Common myeloid progenitor, CD34-positive (primary cell): ENCODE measurements at regions not wholly inside any gene's neighbourhood (a gene's known extent, or its start where the extent isn't known, plus 50 kb on each side); places are given as distances from the start of the nearest gene placed in this dataset.
A peak's percentile ranks its signal among the peaks of the same experiment; 100 is the strongest.

Source experiments
- CTCF ChIA-PET: fragments of 350-600 bp; sonication (Branson Sonifier 250); formaldehyde crosslinking; loops from one replicate; lab custom pipeline; 2021; ENCODE audit warnings: antibody characterized with exemption; lab: Charles Lee
- POLR2A ChIA-PET: fragments of 350-600 bp; sonication (Branson Sonifier 250); formaldehyde crosslinking; loops from one replicate; lab custom pipeline; 2021; ENCODE audit warnings: antibody characterized with exemption; lab: Charles Lee
- DNase-seq, 3 donors: peaks; one replicate each; pipeline versions ENCODE4 v3.0.0 to v3.0.0-alpha.2; 2013
- H3K27ac ChIP-seq, 2 experiments: 1 replicate in 1 of 2; 2 replicates in 1 of 2; pipeline ENCODE4 v1.7.0; 2013; ENCODE audit warnings: inconsistent platforms in 2 of 2, low read length in 2 of 2, mild to moderate bottlenecking in 2 of 2, low read depth in 1 of 2, moderate library complexity in 1 of 2; ENCODE audit not compliant: severe bottlenecking in 2 of 2, insufficient read depth in 1 of 2, poor library complexity in 1 of 2
- H3K27me3 ChIP-seq, 5 experiments: replicated peaks in 2 of 5; 1 replicate in 3 of 5; 2 replicates in 2 of 5; pipeline versions ENCODE4 v1.6.1 to v1.7.0; 2013; ENCODE audit warnings: low read length in 4 of 5, mild to moderate bottlenecking in 2 of 5, moderate library complexity in 2 of 5, inconsistent platforms in 1 of 5; ENCODE audit not compliant: insufficient read depth in 5 of 5, control insufficient read depth in 4 of 5
- H3K36me3 ChIP-seq, 4 experiments: 1 replicate in 2 of 4; 2 replicates in 2 of 4; pipeline versions ENCODE4 v1.6.1 to v1.7.0; 2013; ENCODE audit warnings: low read length in 3 of 4, control low read depth in 1 of 4, mild to moderate bottlenecking in 1 of 4; ENCODE audit not compliant: control insufficient read depth in 4 of 4, insufficient read depth in 4 of 4
- H3K4me1 ChIP-seq, 4 experiments: 1 replicate in 3 of 4; 2 replicates in 1 of 4; pipeline versions ENCODE4 v1.6.1 to v1.7.1; 2013; ENCODE audit warnings: low read length in 3 of 4, mild to moderate bottlenecking in 3 of 4, control low read depth in 1 of 4, inconsistent platforms in 1 of 4, moderate library complexity in 1 of 4; ENCODE audit not compliant: control insufficient read depth in 4 of 4, insufficient read depth in 4 of 4; ENCODE audit errors: control extremely low read depth in 1 of 4
- H3K4me3 ChIP-seq, 7 experiments: 1 replicate in 4 of 7; 2 replicates in 3 of 7; pipeline versions ENCODE4 v1.5.1 to v1.7.0; 2013; ENCODE audit warnings: mild to moderate bottlenecking in 7 of 7, low read length in 6 of 7, moderate library complexity in 6 of 7, inconsistent platforms in 2 of 7, low read depth in 2 of 7, control low read depth in 1 of 7; ENCODE audit not compliant: insufficient read depth in 4 of 7, control insufficient read depth in 1 of 7; ENCODE audit errors: extremely low read depth in 1 of 7
- H3K9me3 ChIP-seq, 5 experiments: 1 replicate in 4 of 5; 2 replicates in 1 of 5; pipeline versions ENCODE4 v1.6.1 to v1.7.1; 2013; ENCODE audit warnings: low read length in 4 of 5, mild to moderate bottlenecking in 2 of 5, inconsistent platforms in 1 of 5, low read depth in 1 of 5, moderate library complexity in 1 of 5; ENCODE audit not compliant: control insufficient read depth in 4 of 5, insufficient read depth in 2 of 5; ENCODE audit errors: control extremely low read depth in 1 of 5
- WGBS: methylation state at CpG from one replicate; pipeline ENCODE4 v1.1.5; 2013; ENCODE audit not compliant: insufficient coverage; 5-methylcytosine and 5-hydroxymethylcytosine counted together

- H3K27ac ChIP-seq, result no peak overlapping the region
- H3K4me3 ChIP-seq, result no peak overlapping the region
- peaks cover 0 to 3% (median 0%) of the 10 kb centered on the region in 5 experiments for H3K27me3 ChIP-seq
- H3K36me3 ChIP-seq, result no peaks in the 10 kb centered on the region
- H3K4me1 ChIP-seq, result peaks cover 0 to 14% (median 4%) of the 10 kb centered on the region in 4 experiments
- CTCF ChIA-PET, result no interaction called here
- no peak for DNase-seq
- WGBS, result 100% methylated on average over 1 of the region's 1 CpG
- no peaks in the 10 kb centered on the region for H3K9me3 ChIP-seq
- POLR2A ChIA-PET, result no interaction called here
These were observed 185.4 kb upstream of the KBTBD8 start for GRCh38 chr3:66812741-66813140.

- Histone ChIP-seq H3K36me3 (no peaks in the 10 kb centered on the region), H3K4me3 (no peak overlapping the region), H3K27ac (no peak overlapping the region), H3K27me3 (peaks cover 0 to 3% (median 0%) of the 10 kb centered on the region in 5 experiments), H3K4me1 (no peaks in the 10 kb centered on the region), H3K9me3 (no peaks in the 10 kb centered on the region)
- DNase-seq, result peak; percentile 51 to 77 (median 74)
- POLR2A ChIA-PET, result no interaction called here
- no CpG with 5 or more reads among the region's 4 CpGs for WGBS
- CTCF ChIA-PET, result interaction anchor here (1.2 to 13.3 kb wide), 7 partner anchors 13 to 564 kb away, joined by 3 to 160 read pairs (median 22); no protein-coding TSS in a partner anchor
These were observed 181.9 kb upstream of the KBTBD8 start for GRCh38 chr3:66816090-66816761.

GRCh38 chr3:66817951-66818557 lies 180.1 kb upstream of the KBTBD8 start:
- 91% methylated on average over 7 of the region's 10 CpGs for WGBS
- H3K27me3 ChIP-seq, result peaks cover 0 to 3% (median 0%) of the 10 kb centered on the region in 5 experiments
- H3K4me3 ChIP-seq, result no peak overlapping the region
- H3K9me3 ChIP-seq, result no peaks in the 10 kb centered on the region
- H3K4me1 ChIP-seq, result no peaks in the 10 kb centered on the region
- H3K36me3 ChIP-seq, result no peaks in the 10 kb centered on the region
- POLR2A ChIA-PET, result no interaction called here
- no peak for DNase-seq
- CTCF ChIA-PET, result interaction anchor here (0.8 to 13.3 kb wide), 8 partner anchors 10 to 566 kb away, joined by 3 to 160 read pairs (median 7); no protein-coding TSS in a partner anchor
- H3K27ac ChIP-seq, result no peak overlapping the region

- ChIA-PET CTCF (interaction anchor here (1.1 to 13.3 kb wide), 8 partner anchors 10 to 568 kb away, joined by 3 to 160 read pairs (median 7); no protein-coding TSS in a partner anchor), POLR2A (no interaction called here)
- no peak overlapping the region for H3K27ac ChIP-seq
- peaks cover 0 to 3% (median 0%) of the 10 kb centered on the region in 5 experiments for H3K27me3 ChIP-seq
- no peak for DNase-seq
- no peaks in the 10 kb centered on the region for H3K9me3 ChIP-seq
- WGBS, result 100% methylated on average over 1 of the region's 3 CpGs
- H3K36me3 ChIP-seq, result no peaks in the 10 kb centered on the region
- no peaks in the 10 kb centered on the region for H3K4me1 ChIP-seq
- no peak overlapping the region for H3K4me3 ChIP-seq
These were observed 178.1 kb upstream of the KBTBD8 start for GRCh38 chr3:66819993-66820501.

GRCh38 chr3:66822186-66823008 lies 175.7 kb upstream of the KBTBD8 start:
- peak; percentile 57 to 79 (median 71) for DNase-seq
- ChIA-PET CTCF (interaction anchor here (0.6 to 13.3 kb wide), 24 partner anchors 9 to 592 kb away, joined by 3 to 160 read pairs (median 4); no protein-coding TSS in a partner anchor), POLR2A (no interaction called here)
- Histone ChIP-seq H3K36me3 (no peaks in the 10 kb centered on the region), H3K4me1 (no peaks in the 10 kb centered on the region), H3K27me3 (peaks cover 0 to 3% (median 0%) of the 10 kb centered on the region in 5 experiments), H3K27ac (no peak overlapping the region), H3K4me3 (no peak overlapping the region), H3K9me3 (no peaks in the 10 kb centered on the region)
- 80% methylated on average over 3 of the region's 11 CpGs for WGBS

GRCh38 chr3:66823009-66823397 lies 175.1 kb upstream of the KBTBD8 start:
- Histone ChIP-seq H3K4me3 (no peak overlapping the region), H3K36me3 (no peaks in the 10 kb centered on the region), H3K9me3 (no peaks in the 10 kb centered on the region), H3K27ac (no peak overlapping the region), H3K4me1 (no peaks in the 10 kb centered on the region), H3K27me3 (no peaks in the 10 kb centered on the region)
- POLR2A ChIA-PET, result no interaction called here
- no peak for DNase-seq
- CTCF ChIA-PET, result interaction anchor here (0.6 to 13.3 kb wide), 13 partner anchors 8 to 571 kb away, joined by 3 to 160 read pairs (median 8); no protein-coding TSS in a partner anchor
- 83% methylated on average over 1 of the region's 1 CpG for WGBS
